Daoy (cell line): ENCODE measurements at regions not wholly inside any gene's neighbourhood (a gene's known extent, or its start where the extent isn't known, plus 50 kb on each side); places are given as distances from the start of the nearest gene placed in this dataset.

Source experiments
- DNase-seq: peaks from one replicate; pipeline ENCODE4 v3.0.0-alpha.2; 2015; ENCODE audit warnings: low read depth

- no peak for DNase-seq
Observed at GRCh38 chr1:168455764-168456163, 88.0 kb downstream of the XCL2 start.

GRCh38 chr1:168454211-168454815 lies 89.5 kb downstream of the XCL2 start:
- no peak for DNase-seq

- DNase-seq = no peak
Observed at GRCh38 chr1:168453056-168453455, 90.7 kb downstream of the XCL2 start.

- DNase-seq = no peak
Observed at GRCh38 chr1:168452329-168452728, 91.5 kb downstream of the XCL2 start.

- DNase-seq = no peak
Observed at GRCh38 chr1:168447871-168448270, 95.9 kb downstream of the XCL2 start.

GRCh38 chr1:168446081-168446480 lies 97.7 kb downstream of the XCL2 start:
- no peak for DNase-seq

- DNase-seq = no peak
Observed at GRCh38 chr1:168443899-168444298, 99.9 kb downstream of the XCL2 start.

- no peak for DNase-seq
Observed at GRCh38 chr1:168443356-168443755, 100.4 kb downstream of the XCL2 start.

GRCh38 chr1:168442931-168443330 lies 100.9 kb downstream of the XCL2 start:
- DNase-seq = no peak

GRCh38 chr1:168441745-168442144 lies 102.1 kb downstream of the XCL2 start:
- peak; percentile 15 for DNase-seq

- DNase-seq = peak; percentile 86
Observed at GRCh38 chr1:168439456-168440375, 104.1 kb downstream of the XCL2 start.

GRCh38 chr1:168438626-168439025 lies 105.2 kb downstream of the XCL2 start:
- DNase-seq = no peak

GRCh38 chr1:168437821-168438220 lies 106.0 kb downstream of the XCL2 start:
- DNase-seq = no peak

GRCh38 chr1:168435439-168435838 lies 108.4 kb downstream of the XCL2 start:
- no peak for DNase-seq

GRCh38 chr1:168433238-168433637 lies 110.6 kb downstream of the XCL2 start:
- no peak for DNase-seq

- DNase-seq = no peak
Observed at GRCh38 chr1:168431882-168432281, 111.9 kb downstream of the XCL2 start.

GRCh38 chr1:168430321-168430720 lies 113.5 kb downstream of the XCL2 start:
- DNase-seq = no peak

- no peak for DNase-seq
Observed at GRCh38 chr1:168428063-168428731, 115.6 kb downstream of the XCL2 start.

GRCh38 chr1:168427051-168427450 lies 116.7 kb downstream of the XCL2 start:
- no peak for DNase-seq

- no peak for DNase-seq
Observed at GRCh38 chr1:168424281-168424680, 119.5 kb downstream of the XCL2 start.

GRCh38 chr1:168422203-168422847 lies 121.5 kb downstream of the XCL2 start:
- DNase-seq = no peak

- DNase-seq = no peak
Observed at GRCh38 chr1:168421399-168422004, 122.3 kb downstream of the XCL2 start.
